ENCODE measurements at regions not wholly inside any gene's neighbourhood (a gene's known extent, or its start where the extent isn't known, plus 50 kb on each side); places are given as distances from the start of the nearest gene placed in this dataset.
A peak's percentile ranks its signal among the peaks of the same experiment; 100 is the strongest.

GRCh38 chr5:91283899-91284298 lies 99.2 kb downstream of the ARRDC3 start:
- no peak for DNase-seq (ENCODE audit: low spot score)

GRCh38 chr5:91283326-91283725 lies 99.8 kb downstream of the ARRDC3 start:
- no peak for DNase-seq (ENCODE audit: low spot score)

- DNase-seq (ENCODE audit: low spot score), result no peak
Observed at GRCh38 chr5:91282210-91282609, 100.9 kb downstream of the ARRDC3 start.

- DNase-seq (ENCODE audit: low spot score), result no peak
Observed at GRCh38 chr5:91281401-91281800, 101.7 kb downstream of the ARRDC3 start.

- peak; percentile 95 for DNase-seq (ENCODE audit: low spot score)
Observed at GRCh38 chr5:91280362-91281269, 102.5 kb downstream of the ARRDC3 start.

- no peak for DNase-seq (ENCODE audit: low spot score)
Observed at GRCh38 chr5:91277840-91278239, 105.3 kb downstream of the ARRDC3 start.

- DNase-seq (ENCODE audit: low spot score), result no peak
Observed at GRCh38 chr5:91277093-91277626, 106.0 kb downstream of the ARRDC3 start.

GRCh38 chr5:91272858-91273257 lies 110.3 kb downstream of the ARRDC3 start:
- DNase-seq (ENCODE audit: low spot score), result no peak

GRCh38 chr5:91271999-91272398 lies 111.1 kb downstream of the ARRDC3 start:
- DNase-seq (ENCODE audit: low spot score), result no peak

GRCh38 chr5:91269198-91269597 lies 113.9 kb downstream of the ARRDC3 start:
- no peak for DNase-seq (ENCODE audit: low spot score)

GRCh38 chr5:91266184-91266705 lies 116.9 kb downstream of the ARRDC3 start:
- DNase-seq (ENCODE audit: low spot score), result no peak

- DNase-seq (ENCODE audit: low spot score), result no peak
Observed at GRCh38 chr5:91264311-91265051, 118.6 kb downstream of the ARRDC3 start.

- DNase-seq (ENCODE audit: low spot score), result no peak
Observed at GRCh38 chr5:91263898-91264297, 119.2 kb downstream of the ARRDC3 start.

- no peak for DNase-seq (ENCODE audit: low spot score)
Observed at GRCh38 chr5:91257301-91257700, 125.8 kb downstream of the ARRDC3 start.

GRCh38 chr5:91256142-91256524 lies 127.0 kb downstream of the ARRDC3 start:
- DNase-seq (ENCODE audit: low spot score), result no peak

GRCh38 chr5:91255396-91256141 lies 127.5 kb downstream of the ARRDC3 start:
- DNase-seq (ENCODE audit: low spot score), result no peak

GRCh38 chr5:91252916-91253315 lies 130.2 kb downstream of the ARRDC3 start:
- DNase-seq (ENCODE audit: low spot score), result no peak

- no peak for DNase-seq (ENCODE audit: low spot score)
Observed at GRCh38 chr5:91245871-91246270, 137.2 kb downstream of the ARRDC3 start.

GRCh38 chr5:91245074-91245452 lies 138.1 kb downstream of the ARRDC3 start:
- DNase-seq (ENCODE audit: low spot score), result no peak

- no peak for DNase-seq (ENCODE audit: low spot score)
Observed at GRCh38 chr5:91244380-91245073, 138.6 kb downstream of the ARRDC3 start.

GRCh38 chr5:91243852-91244251 lies 139.3 kb downstream of the ARRDC3 start:
- no peak for DNase-seq (ENCODE audit: low spot score)

Data from left forelimb (tissue), 1 donor.